ENCODE measurements at regions not wholly inside any gene's neighbourhood (a gene's known extent, or its start where the extent isn't known, plus 50 kb on each side); places are given as distances from the start of the nearest gene placed in this dataset.
"Not testable (repeated sequence)": the region's sequence is repeated elsewhere in the genome, so short reads cannot be mapped to it uniquely, and the experiment has no call there.

GRCh38 chr2:199131136-199131655 lies 326.5 kb downstream of the SATB2 start:
- no peak for DNase-seq

GRCh38 chr2:199130501-199130900 lies 327.2 kb downstream of the SATB2 start:
- no peak for DNase-seq

- DNase-seq: no peak
These were observed 329.1 kb downstream of the SATB2 start for GRCh38 chr2:199128476-199129229.

GRCh38 chr2:199119796-199120195 lies 337.9 kb downstream of the SATB2 start:
- DNase-seq: no peak

GRCh38 chr2:199118673-199119112 lies 339.0 kb downstream of the SATB2 start:
- DNase-seq: no peak

- DNase-seq: no peak
These were observed 342.6 kb downstream of the SATB2 start for GRCh38 chr2:199115169-199115568.

- DNase-seq: no peak
These were observed 344.6 kb downstream of the SATB2 start for GRCh38 chr2:199113111-199113510.

GRCh38 chr2:199111458-199111857 lies 346.3 kb downstream of the SATB2 start:
- no peak for DNase-seq

GRCh38 chr2:199108056-199108455 lies 349.7 kb downstream of the SATB2 start:
- no peak for DNase-seq

- DNase-seq: no peak
These were observed 351.9 kb downstream of the SATB2 start for GRCh38 chr2:199105826-199106225.

GRCh38 chr2:199101487-199101886 lies 356.3 kb downstream of the SATB2 start:
- no peak for DNase-seq

GRCh38 chr2:199100326-199101110 lies 357.2 kb downstream of the SATB2 start:
- no peak for DNase-seq

- no peak for DNase-seq
These were observed 365.3 kb downstream of the SATB2 start for GRCh38 chr2:199092419-199092818.

- DNase-seq: no peak
These were observed 372.5 kb downstream of the SATB2 start for GRCh38 chr2:199085261-199085660.

GRCh38 chr2:199070322-199070949 lies 387.3 kb downstream of the SATB2 start:
- no peak for DNase-seq

GRCh38 chr2:199064201-199064600 lies 393.5 kb downstream of the SATB2 start:
- no peak for DNase-seq

- no peak for DNase-seq
These were observed 399.8 kb downstream of the SATB2 start for GRCh38 chr2:199057936-199058335.

GRCh38 chr2:199055336-199055735 lies 402.4 kb downstream of the SATB2 start:
- DNase-seq: no peak

GRCh38 chr2:199042660-199043379 lies 414.9 kb downstream of the SATB2 start:
- no peak for DNase-seq

- no peak for DNase-seq
These were observed 417.2 kb downstream of the SATB2 start for GRCh38 chr2:199040522-199040921.

GRCh38 chr2:199033761-199034160 lies 424.0 kb downstream of the SATB2 start:
- not testable (repeated sequence) for DNase-seq

GRCh38 chr2:199025146-199025545 lies 432.6 kb downstream of the SATB2 start:
- no peak for DNase-seq

GRCh38 chr2:199024224-199024623 lies 433.5 kb downstream of the SATB2 start:
- DNase-seq: no peak

All from suppressor macrophage treated with lipopolysaccharide for 1 hour (primary cell).